HUES6 (cell line): ENCODE measurements at regions not wholly inside any gene's neighbourhood (a gene's known extent, or its start where the extent isn't known, plus 50 kb on each side); places are given as distances from the start of the nearest gene placed in this dataset.
"Not testable (repeated sequence)": the region's sequence is repeated elsewhere in the genome, so short reads cannot be mapped to it uniquely, and the experiment has no call there.

ENCODE experiments used
- H3K27ac ChIP-seq: 2 replicates; pipeline ENCODE4 v1.7.0; 2013; ENCODE audit warnings: low read depth, mild to moderate bottlenecking, low read length, inconsistent platforms
- H3K27me3 ChIP-seq: 2 replicates; pipeline ENCODE4 v1.6.1; 2013; ENCODE audit warnings: low read length; ENCODE audit not compliant: control insufficient read depth, insufficient read depth
- H3K36me3 ChIP-seq: 2 replicates; pipeline ENCODE4 v1.6.1; 2013; ENCODE audit warnings: low read length; ENCODE audit not compliant: control insufficient read depth, insufficient read depth
- H3K4me1 ChIP-seq: 2 replicates; pipeline ENCODE4 v1.6.1; 2013; ENCODE audit warnings: low read length; ENCODE audit not compliant: control insufficient read depth, insufficient read depth
- H3K4me3 ChIP-seq: 2 replicates; pipeline ENCODE4 v1.5.1; 2013; ENCODE audit warnings: low read depth, low read length
- H3K9ac ChIP-seq: one replicate; pipeline ENCODE4 v1.6.1; 2013; ENCODE audit warnings: mild to moderate bottlenecking, low read length
- H3K9me3 ChIP-seq: 2 replicates; pipeline ENCODE4 v1.6.1; 2013; ENCODE audit warnings: low read depth, low read length; ENCODE audit not compliant: control insufficient read depth, insufficient read depth

DNA sequence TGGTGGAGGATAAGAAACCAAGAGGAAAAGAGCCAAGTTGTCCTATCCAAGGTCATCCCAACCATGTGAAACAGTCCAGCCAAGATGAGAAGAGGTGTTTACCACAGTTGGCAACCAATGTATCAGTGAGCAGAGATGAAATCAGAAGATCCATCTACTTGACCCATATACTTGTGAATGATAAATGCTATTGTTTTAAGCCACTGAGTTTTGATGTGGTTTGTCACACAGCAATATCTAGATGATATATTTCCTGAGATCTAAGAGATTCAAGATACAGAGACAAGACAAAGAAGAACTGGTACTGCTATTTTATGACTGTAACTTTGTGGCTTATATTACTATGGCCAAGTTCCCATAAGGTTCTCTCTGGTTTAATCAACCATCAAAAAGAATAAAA lies 721.2 kb downstream of the MAFB start:
- H3K9ac ChIP-seq = no peak overlapping the region
- H3K27me3 ChIP-seq = no peaks in the 10 kb centered on the region
- H3K4me3 ChIP-seq = no peak overlapping the region
- H3K9me3 ChIP-seq = 0 out of 2 replicates have a peak, but pooled peaks cover 5% of the 10 kb centered on the region
- no peaks in the 10 kb centered on the region for H3K4me1 ChIP-seq
- no peak overlapping the region for H3K27ac ChIP-seq
- H3K36me3 ChIP-seq = no peaks in the 10 kb centered on the region

DNA sequence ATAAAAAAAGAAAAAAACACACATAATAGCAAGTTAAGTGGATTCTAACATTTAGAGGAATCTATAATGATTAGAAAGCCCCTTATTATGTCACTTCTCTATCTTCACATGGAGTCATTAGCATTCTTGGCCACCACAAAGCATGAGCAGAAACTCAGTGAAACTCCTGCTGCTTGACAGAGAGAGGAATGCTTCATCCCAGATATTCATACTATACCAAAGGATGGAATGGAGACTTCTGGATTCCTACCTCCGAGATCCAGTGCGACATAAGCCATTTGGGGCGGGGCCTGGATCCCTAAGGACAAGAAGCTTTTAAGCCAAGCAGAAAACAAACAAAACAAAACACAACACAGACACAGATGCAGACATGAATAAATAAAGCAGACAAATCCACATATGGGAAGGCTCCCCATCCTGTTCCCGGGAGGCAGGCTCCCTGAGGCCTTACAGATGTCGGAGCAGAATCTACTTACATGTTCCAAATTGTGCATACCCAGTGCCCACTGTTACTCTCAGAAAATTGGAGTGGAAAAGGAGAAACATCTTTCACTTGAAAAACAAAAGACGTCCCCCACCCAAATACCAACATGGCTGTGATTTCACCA lies 727.3 kb downstream of the MAFB start:
- Histone ChIP-seq H3K4me3 (no peak overlapping the region), H3K27ac (no peak overlapping the region), H3K27me3 (no peaks in the 10 kb centered on the region), H3K9me3 (no peaks in the 10 kb centered on the region), H3K4me1 (peaks cover 14% of the 10 kb centered on the region), H3K36me3 (no peaks in the 10 kb centered on the region), H3K9ac (no peak overlapping the region)

DNA sequence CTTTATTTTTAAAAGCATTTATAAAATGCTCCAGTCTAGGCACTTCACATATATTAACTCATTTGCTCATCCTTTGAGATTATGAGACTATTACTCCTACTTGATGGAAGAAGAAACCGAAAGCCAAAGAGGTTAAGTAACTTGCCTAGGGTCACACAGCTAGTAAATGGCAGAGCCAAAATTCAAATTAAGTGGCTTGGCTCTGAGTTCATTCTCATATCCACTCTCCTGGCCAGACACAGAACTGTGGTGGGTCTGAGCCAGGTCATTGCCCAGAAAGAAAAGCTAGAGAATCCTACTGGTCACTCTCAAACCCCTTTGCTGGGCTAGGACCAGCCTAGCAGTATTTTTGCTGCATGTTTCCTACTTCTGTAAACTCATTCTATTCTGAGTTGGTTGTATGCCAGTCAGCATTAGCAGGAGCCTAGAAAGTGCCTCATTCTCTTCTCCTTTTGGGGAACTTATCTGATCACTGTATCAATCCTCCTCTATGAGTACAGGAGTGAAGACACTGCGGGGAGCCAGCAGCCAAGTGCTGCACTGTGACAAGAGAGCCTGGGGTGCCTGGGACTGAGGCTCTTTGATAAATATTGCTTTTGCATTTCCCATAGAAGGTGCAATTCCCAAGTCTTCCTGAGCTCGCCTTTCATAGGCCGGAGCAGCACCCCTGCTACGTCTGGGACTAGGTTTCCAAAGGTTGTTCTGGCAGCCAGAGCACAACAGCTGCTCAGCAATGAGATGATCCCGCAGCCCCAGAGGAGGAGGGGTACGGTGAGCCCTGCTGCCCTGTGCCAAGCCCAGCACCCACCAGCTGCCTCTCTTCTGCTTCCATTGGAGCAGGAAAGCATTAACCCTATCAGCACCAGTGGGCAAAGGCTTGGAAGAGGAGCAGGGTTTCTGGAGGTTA lies 728.3 kb downstream of the MAFB start:
- Histone ChIP-seq H3K36me3 (no peaks in the 10 kb centered on the region), H3K27ac (no peak overlapping the region), H3K9me3 (no peaks in the 10 kb centered on the region), H3K4me3 (no peak overlapping the region), H3K4me1 (peaks cover 14% of the 10 kb centered on the region), H3K27me3 (no peaks in the 10 kb centered on the region), H3K9ac (no peak overlapping the region)

DNA sequence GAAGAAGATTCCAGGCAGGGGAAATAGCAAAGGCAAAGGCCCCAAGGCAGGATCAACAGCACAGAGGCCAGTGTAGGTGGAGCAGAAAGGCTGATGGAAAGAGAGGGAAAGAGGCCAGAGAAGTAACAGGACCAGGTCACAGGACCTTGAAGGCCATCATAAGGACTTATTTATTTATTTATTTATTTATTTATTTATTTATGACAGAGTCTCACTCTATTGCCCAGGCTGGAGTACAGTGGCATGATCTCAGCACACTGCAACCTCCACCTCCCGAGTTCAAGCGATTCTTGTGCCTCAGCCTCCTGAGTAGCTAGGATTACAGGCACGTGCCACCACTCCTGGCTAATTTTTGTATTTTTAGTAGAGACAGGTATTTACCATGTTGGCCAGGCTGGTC lies 731.1 kb downstream of the MAFB start:
- not testable (repeated sequence) for H3K27me3 ChIP-seq, H3K9ac ChIP-seq

DNA sequence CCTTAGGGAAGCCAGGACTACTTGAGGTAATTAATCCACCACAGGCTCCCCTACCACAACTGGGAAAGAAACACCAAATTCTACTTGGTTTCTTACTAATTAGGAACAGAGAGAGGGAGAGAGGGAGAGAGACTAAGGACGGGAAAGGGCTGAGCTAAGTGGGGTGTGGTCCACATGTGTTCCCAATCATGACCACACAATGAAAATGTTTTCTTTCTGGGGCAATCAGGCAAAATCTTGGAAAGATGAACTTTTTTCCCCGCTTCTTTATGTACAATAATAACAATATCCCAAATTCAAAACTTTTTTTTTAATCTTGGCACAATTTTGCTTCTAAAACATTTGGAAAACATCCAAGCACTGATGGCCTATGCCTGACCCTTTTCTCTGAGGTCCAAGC lies 734.4 kb downstream of the MAFB start:
- no peaks in the 10 kb centered on the region for H3K9me3 ChIP-seq
- H3K36me3 ChIP-seq = no peaks in the 10 kb centered on the region
- H3K27me3 ChIP-seq = no peaks in the 10 kb centered on the region
- no peak overlapping the region for H3K27ac ChIP-seq
- H3K4me3 ChIP-seq = no peak overlapping the region
- H3K9ac ChIP-seq = no peak overlapping the region
- no peaks in the 10 kb centered on the region for H3K4me1 ChIP-seq

More for the DNA sequence above, 731.1 kb downstream of the MAFB start:
- H3K4me3 ChIP-seq, H3K36me3 ChIP-seq, H3K9me3 ChIP-seq, H3K27ac ChIP-seq: not testable (repeated sequence)
- H3K4me1 ChIP-seq = peaks cover 14% of the 10 kb centered on the region

DNA sequence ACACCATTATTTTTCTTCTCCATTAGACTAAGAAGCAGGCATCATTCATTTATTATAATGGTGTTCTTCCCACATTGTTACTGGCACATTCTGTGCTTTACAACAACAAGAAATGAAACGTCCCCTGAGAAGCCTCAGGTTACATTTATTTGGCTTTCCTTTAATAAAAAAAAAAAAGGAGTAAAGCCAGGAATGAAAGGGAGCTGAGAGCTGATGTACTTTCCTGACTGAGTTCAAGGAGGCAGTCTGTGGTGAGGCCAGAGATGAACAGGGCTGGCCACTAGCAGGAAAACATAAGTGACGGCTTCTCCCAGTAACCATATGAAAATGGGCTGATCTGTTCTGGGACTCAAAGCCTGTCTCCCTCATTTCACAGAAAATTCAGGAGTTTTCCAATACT lies 742.1 kb downstream of the MAFB start:
- Histone ChIP-seq H3K36me3 (no peaks in the 10 kb centered on the region), H3K27ac (no peak overlapping the region), H3K9ac (no peak overlapping the region), H3K4me3 (no peak overlapping the region), H3K9me3 (no peaks in the 10 kb centered on the region), H3K27me3 (no peaks in the 10 kb centered on the region), H3K4me1 (no peaks in the 10 kb centered on the region)

DNA sequence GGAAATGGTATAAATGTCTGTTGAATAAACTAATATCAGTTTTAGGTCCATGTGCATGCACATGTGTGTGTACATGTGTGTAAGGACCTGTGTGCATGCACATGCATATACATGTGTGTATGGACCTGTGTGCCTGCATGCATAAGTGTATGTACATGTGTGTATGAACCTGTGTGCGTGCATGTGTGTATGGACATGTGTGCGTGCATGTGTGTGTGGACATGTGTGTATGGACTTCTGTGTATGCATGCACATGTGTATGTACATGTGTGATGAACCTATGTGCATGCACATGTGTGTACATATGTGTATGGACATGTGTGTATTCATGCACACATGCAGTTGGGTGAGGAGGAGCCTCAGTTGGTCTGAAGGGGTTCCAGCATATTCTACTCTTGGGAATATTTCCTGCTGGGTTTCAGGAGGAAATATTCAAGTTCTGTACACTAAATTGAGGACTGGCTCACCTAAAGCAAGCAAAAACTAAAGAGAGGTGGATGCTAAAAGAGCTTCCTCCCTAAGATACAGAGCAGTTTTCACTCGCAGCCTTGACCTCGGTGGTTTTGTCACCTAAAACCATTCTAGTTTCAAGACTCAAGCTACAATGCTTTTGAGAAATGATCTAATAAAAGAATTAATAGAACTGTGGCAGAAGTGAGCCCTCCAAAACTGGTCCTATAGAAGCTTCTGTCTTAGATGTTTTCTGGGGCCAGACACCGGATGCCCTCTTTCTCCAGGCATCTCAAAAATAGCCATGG lies 742.8 kb downstream of the MAFB start:
- Histone ChIP-seq H3K9me3 (no peaks in the 10 kb centered on the region), H3K4me3 (no peak overlapping the region), H3K4me1 (no peaks in the 10 kb centered on the region), H3K27me3 (no peaks in the 10 kb centered on the region), H3K36me3 (no peaks in the 10 kb centered on the region), H3K9ac (no peak overlapping the region), H3K27ac (no peak overlapping the region)

DNA sequence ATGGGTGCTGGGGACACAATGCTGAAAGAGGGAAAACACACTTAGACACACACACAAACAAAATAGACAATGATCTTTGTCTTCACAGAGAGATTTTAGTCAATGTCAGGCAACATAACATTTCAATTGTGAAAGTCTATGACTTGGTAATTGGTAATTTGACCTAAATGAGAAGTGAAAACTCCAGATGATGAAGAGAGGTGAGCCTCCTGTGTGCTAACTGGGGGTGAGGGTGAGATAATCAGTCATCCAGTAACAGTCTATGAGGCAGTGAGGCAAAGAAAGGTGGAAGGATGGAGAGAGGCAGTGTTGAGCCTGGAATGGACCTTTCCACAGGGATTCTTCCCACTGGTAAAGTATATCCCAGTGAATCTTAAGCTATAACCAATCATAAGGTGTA lies 744.2 kb downstream of the MAFB start:
- H3K36me3 ChIP-seq = no peaks in the 10 kb centered on the region
- no peaks in the 10 kb centered on the region for H3K27me3 ChIP-seq
- no peaks in the 10 kb centered on the region for H3K4me1 ChIP-seq
- H3K9ac ChIP-seq = no peak overlapping the region
- H3K4me3 ChIP-seq = no peak overlapping the region
- H3K9me3 ChIP-seq = no peaks in the 10 kb centered on the region
- H3K27ac ChIP-seq = no peak overlapping the region

DNA sequence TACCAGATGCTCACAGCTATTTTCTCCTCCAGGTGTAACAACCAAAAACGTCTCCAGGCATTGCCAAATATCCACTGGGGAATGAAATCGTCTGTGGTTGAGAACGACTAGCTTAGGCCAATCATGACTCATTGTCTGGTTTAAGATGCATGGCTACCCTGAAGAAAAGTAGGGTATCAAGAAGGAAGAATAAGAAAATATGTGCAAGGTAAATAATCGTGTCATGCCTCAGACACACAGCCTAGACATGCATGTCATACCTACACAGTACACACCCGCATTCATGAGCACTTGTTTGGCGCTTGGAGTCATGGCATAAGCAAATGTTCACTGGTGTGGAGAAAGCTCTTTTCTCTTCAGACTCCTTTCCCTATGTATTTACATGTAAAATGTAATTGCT lies 745.7 kb downstream of the MAFB start:
- H3K9me3 ChIP-seq = no peaks in the 10 kb centered on the region

DNA sequence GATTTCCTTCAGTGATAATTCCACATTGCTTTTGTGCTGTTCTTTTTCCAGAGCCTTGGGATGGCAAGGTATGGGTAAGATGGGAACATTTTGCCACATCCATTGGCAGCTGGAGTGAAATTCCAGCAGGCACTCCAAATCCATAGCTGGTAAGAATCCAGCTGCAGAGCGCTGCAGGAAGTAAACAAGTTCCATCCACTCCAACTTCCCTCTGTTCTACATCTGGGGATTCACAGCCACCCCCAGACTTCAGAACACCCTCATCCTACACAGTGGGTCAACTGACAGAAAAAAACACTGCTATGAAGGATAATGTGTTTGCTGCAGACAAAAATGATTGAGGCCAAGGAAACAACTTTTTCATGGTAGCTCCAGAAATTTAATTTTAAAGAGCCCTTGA lies 747.8 kb downstream of the MAFB start:
- Histone ChIP-seq H3K9me3 (no peaks in the 10 kb centered on the region), H3K9ac (no peak overlapping the region), H3K4me1 (no peaks in the 10 kb centered on the region), H3K27ac (no peak overlapping the region), H3K36me3 (no peaks in the 10 kb centered on the region), H3K4me3 (no peak overlapping the region), H3K27me3 (no peaks in the 10 kb centered on the region)

More for the DNA sequence above, 745.7 kb downstream of the MAFB start:
- Histone ChIP-seq H3K27me3 (no peaks in the 10 kb centered on the region), H3K36me3 (no peaks in the 10 kb centered on the region), H3K4me1 (no peaks in the 10 kb centered on the region), H3K27ac (no peak overlapping the region), H3K4me3 (no peak overlapping the region), H3K9ac (no peak overlapping the region)
